HG02763 (cell line): ENCODE measurements at regions not wholly inside any gene's neighbourhood (a gene's known extent, or its start where the extent isn't known, plus 50 kb on each side); places are given as distances from the start of the nearest gene placed in this dataset.

ENCODE experiments used
- ATAC-seq: cut with Tn5 transposase; IDR thresholded peaks from one replicate; pipeline ENCODE4 v1.9.1; 2021; ENCODE audit warnings: mild to moderate bottlenecking, moderate library complexity; ENCODE audit not compliant: unreplicated experiment

DNA sequence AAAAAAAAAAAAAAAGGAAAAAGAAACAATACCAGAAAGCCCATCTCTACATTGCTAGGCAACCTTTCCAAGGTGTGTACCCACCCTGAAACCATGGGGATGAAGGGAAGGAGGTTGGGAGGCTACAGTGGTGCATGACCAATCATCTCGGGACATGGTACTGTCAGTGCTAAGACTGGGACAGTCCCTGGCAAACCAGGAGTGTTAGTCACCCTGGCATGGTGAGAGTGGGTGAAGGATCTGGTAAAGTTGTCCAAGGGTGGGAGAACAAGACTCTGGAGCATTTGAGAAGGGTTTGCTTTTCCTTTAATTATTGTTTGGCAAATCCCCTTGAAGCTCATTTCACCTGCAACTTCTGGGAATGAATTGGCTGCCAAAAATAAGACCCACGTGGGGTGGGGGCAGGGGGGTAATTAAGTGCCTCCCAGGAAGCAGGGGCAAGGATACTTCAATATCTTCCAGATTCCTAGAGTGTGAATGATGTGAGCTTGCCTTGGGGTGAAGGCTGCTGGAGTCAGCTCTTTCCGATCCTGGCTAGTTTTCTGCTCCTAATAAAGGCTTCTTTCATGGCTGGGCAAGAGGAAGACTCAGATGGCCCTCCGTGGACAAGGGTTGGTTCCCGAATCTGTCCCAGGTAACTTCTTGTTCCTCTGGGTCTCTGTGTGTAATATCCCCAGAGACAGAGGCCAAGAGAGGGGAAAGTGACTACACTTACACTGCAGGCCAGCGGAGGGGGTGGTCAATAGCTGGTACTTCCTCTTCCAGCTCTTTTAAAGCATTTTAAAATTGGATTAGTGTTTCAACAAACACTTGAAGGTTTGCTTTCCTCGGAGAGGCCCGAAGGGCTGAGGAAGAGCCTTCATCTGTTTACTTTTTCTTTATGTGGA lies 61.6 kb upstream of the SPRY4 start:
- no peak for ATAC-seq

GRCh38 chr5:142385194-142385593 lies 60.4 kb upstream of the SPRY4 start:
- ATAC-seq, result no peak

GRCh38 chr5:142384014-142384413 lies 59.2 kb upstream of the SPRY4 start:
- ATAC-seq, result no peak

DNA sequence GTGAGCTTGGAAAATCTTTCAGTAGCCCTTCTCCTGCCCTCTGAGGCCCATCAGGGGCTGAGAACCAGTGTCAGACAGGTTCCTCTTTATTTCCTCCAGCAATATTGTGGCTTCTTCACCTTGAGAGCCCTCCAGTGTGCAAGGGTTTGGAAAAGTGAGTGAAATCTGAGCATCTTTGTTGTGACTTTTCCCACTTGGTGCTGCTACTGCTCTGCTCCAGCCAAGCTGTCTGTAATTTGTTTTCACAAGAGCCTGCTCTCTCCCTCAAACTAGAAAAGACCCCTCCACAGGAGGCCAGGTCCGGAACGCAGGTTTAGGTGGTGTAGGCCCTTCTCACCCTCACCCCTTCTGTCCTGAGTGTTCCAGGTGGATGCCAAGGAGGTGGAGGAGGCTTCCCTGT lies 57.4 kb upstream of the SPRY4 start:
- no peak for ATAC-seq

DNA sequence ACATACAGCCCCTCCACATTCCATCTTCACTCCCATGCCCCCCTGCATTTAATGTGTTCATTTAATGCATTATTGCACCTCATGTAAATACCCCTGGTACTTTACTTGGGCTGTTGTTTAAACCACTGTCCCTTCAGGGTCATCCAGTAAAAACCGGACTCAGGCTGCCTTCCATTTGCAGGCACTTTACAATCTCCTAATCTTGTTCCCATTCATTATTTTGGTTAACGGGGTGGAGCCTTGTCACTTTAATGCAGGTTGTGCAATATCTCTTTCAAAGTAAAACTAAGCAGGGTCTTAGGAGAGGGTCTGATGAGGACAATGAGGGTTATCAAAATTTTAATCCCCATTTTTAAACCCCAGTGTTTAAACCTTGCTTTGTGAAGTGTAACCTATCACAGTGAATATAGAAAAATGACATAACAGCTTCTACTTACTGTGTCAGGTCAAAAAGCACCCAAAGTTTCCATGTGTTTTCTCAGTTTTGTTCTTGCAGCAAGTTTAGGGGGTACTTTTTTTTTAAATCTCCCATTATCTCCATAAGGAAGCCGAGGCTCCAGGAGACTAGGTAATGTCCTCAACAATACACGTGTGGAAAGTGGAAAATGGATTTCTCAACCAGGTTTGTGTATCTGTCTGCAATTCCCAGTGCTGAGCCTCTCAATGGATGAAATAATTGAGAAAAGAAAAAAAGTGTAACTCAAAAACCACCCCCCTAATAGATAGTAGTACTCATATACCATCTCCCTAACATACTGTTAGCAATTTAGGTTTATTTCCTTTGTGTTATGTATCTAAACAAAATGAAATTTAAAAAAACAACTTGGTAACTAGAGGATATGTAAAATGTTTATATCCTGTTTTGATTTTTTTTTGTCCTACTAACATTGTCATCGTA lies 54.2 kb upstream of the SPRY4 start:
- ATAC-seq, result no peak

GRCh38 chr5:142375944-142376411 lies 51.2 kb upstream of the SPRY4 start:
- ATAC-seq, result no peak
